ENCODE measurements at regions not wholly inside any gene's neighbourhood (a gene's known extent, or its start where the extent isn't known, plus 50 kb on each side); places are given as distances from the start of the nearest gene placed in this dataset.
"Not testable (repeated sequence)": the region's sequence is repeated elsewhere in the genome, so short reads cannot be mapped to it uniquely, and the experiment has no call there.

GRCh38 chr12:97800561-97800960 is 338.0 kb downstream of the RMST start:
- no peak for DNase-seq (ENCODE audit: low read depth)

DNA sequence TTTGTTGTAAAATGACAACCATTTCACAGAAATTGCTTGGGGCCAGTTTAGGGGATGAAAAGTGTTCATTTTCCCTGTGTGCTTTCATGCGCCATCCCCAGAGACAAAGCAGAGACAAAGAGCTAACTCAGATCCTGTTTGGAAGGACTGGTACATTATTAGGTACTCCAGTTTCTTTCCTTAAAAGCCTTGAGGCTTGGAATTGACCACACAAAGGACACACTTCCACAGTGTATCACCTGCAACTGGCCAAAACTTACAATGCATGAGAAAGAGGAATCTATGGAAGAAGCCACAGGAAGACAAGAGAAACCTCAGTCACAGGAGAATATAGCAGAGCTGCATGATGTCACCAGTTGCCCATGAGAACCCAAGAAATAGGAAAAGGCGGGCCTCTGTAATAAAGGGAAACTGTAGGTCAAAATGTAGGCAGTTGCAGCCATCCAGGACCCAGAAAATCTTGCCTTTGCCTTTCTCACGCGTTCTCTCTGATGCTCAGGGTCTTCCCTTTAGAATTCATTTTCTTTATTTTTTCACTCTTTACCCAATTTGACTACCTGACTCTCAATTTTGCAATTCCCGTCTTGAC is 339.0 kb downstream of the RMST start:
- DNase-seq (ENCODE audit: low read depth), result no peak

GRCh38 chr12:97805146-97805545 is 342.5 kb downstream of the RMST start:
- no peak for DNase-seq (ENCODE audit: low read depth)

GRCh38 chr12:97813301-97813700 is 350.7 kb downstream of the RMST start:
- DNase-seq (ENCODE audit: low read depth), result no peak

DNA sequence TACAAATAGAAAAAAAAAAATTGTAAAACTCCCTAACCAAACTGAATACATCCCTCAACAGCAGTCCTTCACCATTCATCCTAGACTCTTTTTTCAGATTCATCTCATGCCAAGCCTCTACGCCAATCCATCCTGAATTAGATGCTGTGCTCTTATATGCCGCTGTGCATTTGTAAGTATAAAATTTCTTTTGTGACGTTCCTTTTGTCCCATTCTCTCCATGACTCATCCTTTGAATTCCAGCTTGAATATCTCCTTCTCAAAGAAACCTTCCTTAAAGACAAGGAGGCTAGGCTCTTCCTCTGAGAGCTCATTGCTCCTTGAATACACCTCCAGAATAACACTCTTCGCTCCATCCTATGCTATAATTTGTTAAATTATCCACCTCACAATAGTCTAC is 359.2 kb downstream of the RMST start:
- no peak for DNase-seq (ENCODE audit: low read depth)

- DNase-seq (ENCODE audit: low read depth), result no peak
These were observed 372.9 kb downstream of the RMST start for GRCh38 chr12:97835541-97835940.

GRCh38 chr12:97837401-97837800 is 374.8 kb downstream of the RMST start:
- no peak for DNase-seq (ENCODE audit: low read depth)

- DNase-seq (ENCODE audit: low read depth), result no peak
These were observed 385.4 kb downstream of the RMST start for GRCh38 chr12:97848051-97848450.

- DNase-seq (ENCODE audit: low read depth), result no peak
These were observed 391.9 kb downstream of the RMST start for GRCh38 chr12:97854477-97854876.

DNA sequence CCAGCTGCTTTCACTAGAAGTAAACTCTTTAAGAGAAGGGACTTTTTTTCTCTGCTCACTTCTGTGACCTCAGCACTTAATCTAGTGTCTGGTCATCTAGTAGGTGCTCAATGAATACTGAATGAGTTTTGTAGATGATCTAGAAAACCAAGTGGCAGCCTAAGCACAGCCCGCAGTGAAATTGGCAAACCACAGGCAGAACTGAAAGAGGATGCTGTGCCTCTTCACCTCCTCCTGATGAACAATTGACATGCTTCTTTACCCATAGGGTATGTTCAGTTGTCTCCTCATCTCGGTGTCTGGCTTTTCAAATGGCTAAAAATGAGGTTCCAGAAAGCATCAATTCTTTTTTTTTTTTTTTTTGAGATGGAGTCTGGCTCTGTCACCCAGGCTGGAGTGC is 399.5 kb downstream of the RMST start:
- no peak for DNase-seq (ENCODE audit: low read depth)

DNA sequence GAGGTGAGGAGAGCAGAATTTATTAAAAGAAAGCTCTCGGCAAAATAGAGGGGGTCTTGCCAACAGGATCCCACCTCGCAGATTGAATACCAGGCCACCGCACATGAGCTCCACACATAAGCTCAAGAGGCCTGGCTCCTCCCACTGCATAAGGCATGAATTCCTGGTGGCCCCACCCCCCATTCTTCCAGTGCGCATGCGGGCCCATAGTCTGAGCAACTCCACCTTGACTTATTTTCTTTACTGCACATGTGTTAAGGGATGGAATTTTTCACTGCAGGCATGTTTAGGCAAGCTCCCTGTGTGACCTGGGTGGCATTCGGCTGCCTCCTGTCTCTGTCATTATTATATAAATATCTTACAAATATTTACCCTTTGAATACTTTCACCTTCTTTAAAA is 412.5 kb downstream of the RMST start:
- no peak for DNase-seq (ENCODE audit: low read depth)

- DNase-seq (ENCODE audit: low read depth), result no peak
These were observed 414.2 kb downstream of the RMST start for GRCh38 chr12:97876780-97877179.

- no peak for DNase-seq (ENCODE audit: low read depth)
These were observed 414.8 kb downstream of the RMST start for GRCh38 chr12:97877404-97877803.

DNA sequence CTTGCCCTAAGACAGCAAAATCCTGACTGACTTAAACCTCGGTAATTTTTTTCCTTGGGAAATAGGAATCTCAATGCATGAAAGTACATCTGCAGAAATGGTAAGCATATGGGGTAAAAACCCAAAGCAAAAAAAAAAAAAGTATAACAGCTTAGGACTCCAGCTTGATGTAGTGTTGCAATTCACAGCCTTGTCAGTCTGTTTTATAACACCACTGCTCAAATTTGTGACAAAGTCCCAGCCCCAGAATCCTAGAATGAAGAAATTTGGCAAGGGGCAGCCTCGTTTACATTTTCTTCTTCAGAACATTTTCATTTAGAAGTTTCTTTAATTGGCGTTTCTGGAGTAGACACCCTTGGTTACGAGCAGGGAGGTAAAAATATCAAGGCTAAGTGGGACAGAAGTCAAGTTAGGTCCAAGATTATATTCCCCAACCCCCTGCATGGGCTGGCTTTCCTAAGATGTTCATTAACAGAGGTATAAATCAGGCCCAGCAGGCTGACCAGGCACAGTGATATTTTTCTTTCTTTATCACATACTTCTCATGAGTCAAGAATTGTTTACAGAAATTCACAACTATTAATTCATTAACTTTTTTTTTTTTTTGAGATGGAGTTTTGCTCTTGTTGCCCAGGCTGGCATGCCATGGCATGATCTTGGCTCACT is 424.0 kb downstream of the RMST start:
- no peak for DNase-seq (ENCODE audit: low read depth)

- not testable (repeated sequence) for DNase-seq (ENCODE audit: low read depth)
These were observed 435.3 kb downstream of the RMST start for GRCh38 chr12:97897881-97898280.

DNA sequence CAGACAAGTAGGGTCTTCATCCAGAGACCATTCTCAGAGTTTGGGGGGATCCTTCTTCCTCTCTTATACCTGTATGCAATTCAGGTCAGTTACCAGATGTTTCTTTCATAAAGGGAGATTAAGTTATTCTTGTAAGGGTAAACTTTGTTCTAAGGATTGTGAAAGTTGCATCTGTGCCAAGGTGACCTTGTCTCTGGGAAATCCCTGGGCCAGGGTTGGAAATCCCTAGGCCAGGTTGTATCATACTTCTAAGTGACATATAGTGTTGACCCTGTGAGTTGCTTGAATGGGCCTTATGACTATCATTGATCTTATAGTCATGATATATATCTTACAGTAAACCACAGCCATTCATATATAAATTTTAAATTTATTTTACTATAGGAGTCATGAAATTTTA is 436.9 kb downstream of the RMST start:
- DNase-seq (ENCODE audit: low read depth), result no peak

- DNase-seq (ENCODE audit: low read depth), result no peak
These were observed 437.4 kb downstream of the RMST start for GRCh38 chr12:97899956-97900355.

DNA sequence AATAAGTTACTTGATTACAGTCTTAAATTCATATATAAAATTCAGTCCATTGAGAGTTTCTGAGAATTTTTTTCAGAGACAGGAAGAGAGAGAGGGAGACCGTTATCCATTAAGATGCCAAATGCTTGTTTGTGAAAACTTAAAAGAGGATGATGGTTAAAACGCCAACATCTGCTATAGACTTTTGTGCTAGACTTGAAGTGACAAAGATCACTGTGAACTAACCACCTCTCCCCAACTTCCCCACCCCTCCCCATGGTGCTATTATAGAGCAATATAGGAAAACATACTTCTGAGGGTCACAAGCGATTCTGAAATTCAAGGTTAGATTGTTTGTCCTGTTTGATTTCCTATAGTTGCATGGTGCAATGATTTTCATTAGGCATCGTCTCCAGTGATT is 440.8 kb downstream of the RMST start:
- no peak for DNase-seq (ENCODE audit: low read depth)

DNA sequence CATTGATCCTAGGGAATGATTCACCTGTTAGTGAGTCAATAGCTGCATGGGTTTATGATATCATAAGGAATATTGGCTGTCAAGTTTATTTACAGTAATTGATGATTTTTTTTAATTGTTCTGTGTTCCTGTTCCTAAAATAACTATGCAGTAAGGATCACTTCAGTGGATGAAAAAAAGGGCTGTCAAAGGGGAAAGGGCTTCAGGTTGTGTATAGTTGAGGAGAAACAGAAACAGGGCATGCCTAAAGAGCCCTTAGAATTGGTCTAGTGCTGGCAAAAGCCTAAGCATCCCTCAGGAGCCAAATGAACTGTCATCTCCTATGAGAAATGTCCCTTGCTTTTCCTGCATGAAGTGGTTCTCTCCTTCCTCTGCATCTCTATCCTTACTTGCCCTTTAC is 444.9 kb downstream of the RMST start:
- DNase-seq (ENCODE audit: low read depth), result no peak

- no peak for DNase-seq (ENCODE audit: low read depth)
These were observed 448.0 kb downstream of the RMST start for GRCh38 chr12:97910559-97910958.

DNA sequence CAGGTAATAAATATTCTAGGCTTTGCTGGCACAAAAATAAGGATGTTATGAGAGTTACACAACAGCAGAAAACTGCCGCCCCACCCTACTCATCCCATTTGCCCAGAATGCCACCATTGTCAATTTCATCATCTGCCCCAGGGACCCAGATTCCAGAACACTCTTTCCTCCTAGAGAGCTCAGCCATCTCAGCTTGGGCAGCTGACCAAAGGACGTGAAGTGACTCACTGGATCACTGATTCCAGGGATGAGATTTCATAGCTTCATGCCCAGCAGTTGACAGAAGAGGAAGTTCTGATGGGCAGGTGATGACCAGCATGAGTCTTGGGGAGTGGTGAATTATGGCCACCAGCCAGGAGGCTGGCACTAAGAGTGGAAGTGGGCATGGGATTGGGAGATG is 450.3 kb downstream of the RMST start:
- DNase-seq (ENCODE audit: low read depth), result no peak

GRCh38 chr12:97921979-97922722 is 459.5 kb downstream of the RMST start:
- no peak for DNase-seq (ENCODE audit: low read depth)

DNA sequence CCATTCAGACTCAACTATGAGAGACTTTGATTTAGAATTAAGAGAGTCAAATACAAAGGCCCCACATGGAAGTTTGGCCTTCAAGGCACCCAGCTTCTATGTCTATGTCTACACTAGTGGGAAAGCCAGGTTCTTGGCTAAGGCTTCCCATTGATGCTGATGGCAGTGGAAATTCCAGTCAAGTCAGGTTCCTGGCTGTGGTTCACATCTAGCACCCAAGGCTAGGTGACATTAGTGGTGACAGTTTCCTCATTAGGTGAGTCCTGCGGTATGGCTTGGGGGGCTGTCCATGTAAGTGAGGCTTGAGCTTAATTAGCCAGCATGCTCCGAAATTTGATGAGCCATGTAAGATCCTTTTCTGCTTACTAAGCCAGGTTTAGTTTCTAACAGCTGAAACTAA is 460.9 kb downstream of the RMST start:
- no peak for DNase-seq (ENCODE audit: low read depth)

DNA sequence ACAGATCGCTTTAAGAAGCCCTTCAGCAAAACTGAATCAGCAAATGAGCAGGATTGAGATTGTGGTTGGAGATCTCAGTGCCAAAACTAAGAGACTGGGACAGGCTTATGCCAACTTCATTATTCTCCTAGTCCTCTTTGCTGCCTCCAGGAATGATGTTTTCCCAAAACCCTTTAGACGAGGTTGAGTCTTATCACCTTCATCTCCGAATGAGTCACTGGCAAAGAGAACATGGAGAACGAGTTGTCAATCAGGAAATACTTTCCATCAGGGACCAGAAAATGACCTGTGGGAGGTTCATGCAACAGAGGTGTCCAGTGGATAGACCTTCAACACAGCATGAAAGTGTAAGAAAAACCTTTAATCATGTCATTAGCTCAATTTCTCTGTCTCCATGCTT is 461.5 kb downstream of the RMST start:
- DNase-seq (ENCODE audit: low read depth), result no peak
